ENCODE measurements at regions not wholly inside any gene's neighbourhood (a gene's known extent, or its start where the extent isn't known, plus 50 kb on each side); places are given as distances from the start of the nearest gene placed in this dataset.

DNA sequence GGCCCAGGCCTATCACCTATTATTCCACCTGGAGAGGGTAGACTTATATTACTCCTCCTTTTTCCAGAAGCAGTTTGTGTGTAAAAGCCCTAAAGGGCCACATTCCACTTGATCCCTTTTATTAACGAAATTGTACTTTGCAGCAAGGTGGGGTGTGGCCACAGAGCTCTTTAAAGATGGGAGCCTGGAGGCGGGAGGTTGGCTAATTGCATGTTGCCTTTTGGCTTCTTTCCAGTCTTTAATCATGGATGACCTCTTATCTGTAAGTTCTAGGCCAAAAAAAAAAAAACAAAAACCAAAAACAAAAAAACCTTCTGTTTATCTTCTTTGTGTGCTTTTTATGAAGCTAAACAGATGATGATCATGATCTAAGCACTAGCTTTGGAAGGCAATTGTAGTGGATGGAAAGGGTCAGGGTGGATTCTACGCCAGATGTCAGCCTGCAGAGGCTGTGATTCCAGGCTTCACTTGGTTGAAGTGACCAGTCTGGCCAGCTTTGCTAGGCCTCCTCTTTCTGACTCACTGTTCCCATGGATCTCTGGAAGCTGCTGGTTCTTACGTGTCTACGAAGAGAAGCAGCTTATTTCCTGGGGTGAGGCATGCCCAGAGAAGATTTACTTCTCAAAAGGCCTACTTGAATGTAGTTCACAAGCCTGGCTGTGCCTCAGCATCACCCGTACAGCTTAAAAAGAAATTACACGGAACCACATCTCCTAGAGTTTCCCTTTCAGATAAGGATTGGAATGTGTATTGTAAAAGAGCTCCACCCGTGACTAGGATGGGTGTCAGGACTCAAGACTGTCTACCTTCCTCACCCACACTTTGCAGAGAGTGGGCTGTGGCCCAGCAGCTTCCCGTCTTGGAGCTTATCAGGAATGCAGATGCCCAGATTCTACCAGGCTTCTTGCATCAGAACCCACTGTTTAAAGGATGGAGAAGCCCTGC, 330.9 kb upstream of the C2CD4B start:
- TF ChIP-seq, protein P1, sequence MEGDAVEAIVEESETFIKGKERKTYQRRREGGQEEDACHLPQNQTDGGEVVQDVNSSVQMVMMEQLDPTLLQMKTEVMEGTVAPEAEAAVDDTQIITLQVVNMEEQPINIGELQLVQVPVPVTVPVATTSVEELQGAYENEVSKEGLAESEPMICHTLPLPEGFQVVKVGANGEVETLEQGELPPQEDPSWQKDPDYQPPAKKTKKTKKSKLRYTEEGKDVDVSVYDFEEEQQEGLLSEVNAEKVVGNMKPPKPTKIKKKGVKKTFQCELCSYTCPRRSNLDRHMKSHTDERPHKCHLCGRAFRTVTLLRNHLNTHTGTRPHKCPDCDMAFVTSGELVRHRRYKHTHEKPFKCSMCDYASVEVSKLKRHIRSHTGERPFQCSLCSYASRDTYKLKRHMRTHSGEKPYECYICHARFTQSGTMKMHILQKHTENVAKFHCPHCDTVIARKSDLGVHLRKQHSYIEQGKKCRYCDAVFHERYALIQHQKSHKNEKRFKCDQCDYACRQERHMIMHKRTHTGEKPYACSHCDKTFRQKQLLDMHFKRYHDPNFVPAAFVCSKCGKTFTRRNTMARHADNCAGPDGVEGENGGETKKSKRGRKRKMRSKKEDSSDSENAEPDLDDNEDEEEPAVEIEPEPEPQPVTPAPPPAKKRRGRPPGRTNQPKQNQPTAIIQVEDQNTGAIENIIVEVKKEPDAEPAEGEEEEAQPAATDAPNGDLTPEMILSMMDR (IDR thresholded peaks at IDR 0.05), result no peak
- TF ChIP-seq POLR2A (IDR thresholded peaks at IDR 0.05), result no peak
